WTC11 (cell line): ENCODE measurements at regions not wholly inside any gene's neighbourhood (a gene's known extent, or its start where the extent isn't known, plus 50 kb on each side); places are given as distances from the start of the nearest gene placed in this dataset.

Source experiments
- ATAC-seq: fragments of 200-7000 bp; cut with Tn5 transposase; 2 replicates; pipeline ENCODE4 v1.10.0; 2021; ENCODE audit warnings: mild to moderate bottlenecking, moderate library complexity
- CTCF ChIA-PET: fragments of 300-600 bp; sonication (Branson Sonifier 250); formaldehyde crosslinking; loops from one replicate; lab custom pipeline; 2021; ENCODE audit warnings: antibody characterized with exemption; lab: Charles Lee
- POLR2A ChIA-PET: fragments of 350-600 bp; sonication (Branson Sonifier 250); formaldehyde crosslinking; loops from one replicate; lab custom pipeline; 2021; ENCODE audit warnings: antibody characterized with exemption; lab: Charles Lee
- DNase-seq: peaks from one replicate; pipeline ENCODE4 v3.0.0; 2021; ENCODE audit warnings: low spot score
- H3K27ac Mint-ChIP-seq: 2 replicates; pipeline ENCODE4 v1.8.0; 2021; ENCODE audit warnings: mixed read lengths
- H3K27me3 Mint-ChIP-seq: 2 replicates; pipeline ENCODE4 v1.8.0; 2021; ENCODE audit warnings: low read depth, mild to moderate bottlenecking, moderate library complexity, mixed read lengths
- H3K36me3 Mint-ChIP-seq: 2 replicates; pipeline ENCODE4 v1.8.0; 2021; ENCODE audit warnings: mixed read lengths
- H3K4me1 Mint-ChIP-seq: 2 replicates; pipeline ENCODE4 v1.8.0; 2022; ENCODE audit warnings: mixed read lengths
- H3K4me3 Mint-ChIP-seq: 2 replicates; pipeline ENCODE4 v1.8.0; 2021; ENCODE audit warnings: mild to moderate bottlenecking, moderate library complexity, mixed read lengths
- H3K9me3 Mint-ChIP-seq: 2 replicates; pipeline ENCODE4 v1.8.0; 2021; ENCODE audit warnings: mixed read lengths
- AFF4 ChIP-seq: sonication (generic); formaldehyde crosslinking; IDR thresholded peaks from 2 replicates; pipeline ENCODE4 v1.8.1; 2023; ENCODE audit warnings: mild to moderate bottlenecking, missing genetic modification reagents, borderline replicate concordance
- ARID4B ChIP-seq: sonication (generic); formaldehyde crosslinking; IDR thresholded peaks from 2 replicates; pipeline ENCODE4 v1.8.0; 2023; ENCODE audit warnings: missing genetic modification reagents, mild to moderate bottlenecking, borderline replicate concordance
- ATF2 ChIP-seq: sonication (generic); formaldehyde crosslinking; IDR thresholded peaks from 2 replicates; pipeline ENCODE4 v1.8.1; 2022; ENCODE audit warnings: low read depth, missing genetic modification reagents, borderline replicate concordance
- FOXK1 ChIP-seq: sonication (generic); formaldehyde crosslinking; IDR thresholded peaks from 2 replicates; pipeline ENCODE4 v1.8.0; 2022; ENCODE audit warnings: mild to moderate bottlenecking, moderate library complexity, missing genetic modification reagents
- IRF1 ChIP-seq: sonication (generic); formaldehyde crosslinking; IDR thresholded peaks from 2 replicates; pipeline ENCODE4 v1.8.0; 2023; ENCODE audit warnings: missing genetic modification reagents
- NR1H2 ChIP-seq: sonication (generic); formaldehyde crosslinking; IDR thresholded peaks from 2 replicates; pipeline ENCODE4 v1.9.0; 2021; ENCODE audit warnings: mild to moderate bottlenecking, moderate library complexity, missing genetic modification reagents
- SMAD4 ChIP-seq: sonication (generic); formaldehyde crosslinking; IDR thresholded peaks from 2 replicates; pipeline ENCODE4 v1.8.0; 2022; ENCODE audit warnings: mild to moderate bottlenecking, missing genetic modification reagents
- SOX15 ChIP-seq: fragments of 250-450 bp; sonication (Bioruptor Pico); IDR thresholded peaks from 2 replicates; pipeline ENCODE4 v1.9.0; 2021; ENCODE audit warnings: mild to moderate bottlenecking
- STAT6 ChIP-seq: sonication (generic); formaldehyde crosslinking; conservative IDR thresholded peaks from 2 replicates; pipeline ENCODE4 v1.8.1; 2023; ENCODE audit warnings: mild to moderate bottlenecking, low read depth, missing genetic modification reagents, moderate library complexity
- TEAD1 ChIP-seq: sonication (generic); formaldehyde crosslinking; IDR thresholded peaks from 2 replicates; pipeline ENCODE4 v1.8.0; 2022; ENCODE audit warnings: mild to moderate bottlenecking, missing genetic modification reagents
- USF2 ChIP-seq: sonication (generic); formaldehyde crosslinking; IDR thresholded peaks from 2 replicates; pipeline ENCODE4 v1.8.1; 2023; ENCODE audit warnings: mild to moderate bottlenecking, missing genetic modification reagents, moderate library complexity
- ZMAT4 ChIP-seq: fragments of 250-450 bp; sonication (Bioruptor Pico); IDR thresholded peaks from 2 replicates; pipeline ENCODE4 v1.9.0; 2021; ENCODE audit warnings: mild to moderate bottlenecking
- ZSCAN18 ChIP-seq: fragments of 250-450 bp; sonication (Bioruptor Pico); IDR thresholded peaks from 2 replicates; pipeline ENCODE4 v2.1.2; 2022; ENCODE audit warnings: mild to moderate bottlenecking, moderate library complexity

- H3K27ac Mint-ChIP-seq = no peak overlapping the region
- no peak for TF ChIP-seq USF2 (CRISPR knock-in tag)
- TF ChIP-seq TEAD1 (CRISPR knock-in tag) = no peak
- no peak for TF ChIP-seq SMAD4 (CRISPR knock-in tag)
- TF ChIP-seq AFF4 (CRISPR knock-in tag) = no peak
- TF ChIP-seq FOXK1 (CRISPR knock-in tag) = no peak
- no peak for TF ChIP-seq ZMAT4 (CRISPR knock-in tag)
- no peak for TF ChIP-seq ATF2 (CRISPR knock-in tag)
- TF ChIP-seq IRF1 = no peak
- no peak for TF ChIP-seq NR1H2 (CRISPR knock-in tag)
- TF ChIP-seq ARID4B (CRISPR knock-in tag) = no peak
- no peak for TF ChIP-seq STAT6 (CRISPR knock-in tag)
- TF ChIP-seq SOX15 = no peak
- TF ChIP-seq ZSCAN18 (CRISPR knock-in tag) = no peak
- no peak for DNase-seq
- no peaks in the 10 kb centered on the region for H3K27me3 Mint-ChIP-seq
- no peaks in the 10 kb centered on the region for H3K9me3 Mint-ChIP-seq
- H3K4me3 Mint-ChIP-seq = no peak overlapping the region
- CTCF ChIA-PET = no interaction called here
- H3K36me3 Mint-ChIP-seq = no peaks in the 10 kb centered on the region
- peaks cover 17% of the 10 kb centered on the region for H3K4me1 Mint-ChIP-seq
- POLR2A ChIA-PET = no interaction called here
- ATAC-seq = no peak
These were observed 179.5 kb upstream of the TBL1X start for GRCh38 chrX:9285342-9285771.
